Ishikawa (cell line): ENCODE measurements at regions not wholly inside any gene's neighbourhood (a gene's known extent, or its start where the extent isn't known, plus 50 kb on each side); places are given as distances from the start of the nearest gene placed in this dataset.

ENCODE experiments used
- CEBPB ChIP-seq: IDR thresholded peaks from 2 replicates; pipeline ENCODE4 v1.6.1; 2012
- CREB1 ChIP-seq: IDR thresholded peaks from 2 replicates; pipeline ENCODE4 v1.6.1; 2012; ENCODE audit warnings: low read depth
- EP300 ChIP-seq: IDR thresholded peaks from 2 replicates; pipeline ENCODE4 v1.6.1; 2012; ENCODE audit warnings: borderline replicate concordance
- FOXM1 ChIP-seq: IDR thresholded peaks from 2 replicates; pipeline ENCODE4 v1.6.1; 2012; ENCODE audit warnings: low read depth, borderline replicate concordance
- MAX ChIP-seq: IDR thresholded peaks from 2 replicates; pipeline ENCODE4 v1.6.1; 2012
- RAD21 ChIP-seq: IDR thresholded peaks from 2 replicates; pipeline ENCODE4 v1.6.1; 2012; ENCODE audit warnings: low read depth
- REST ChIP-seq: IDR thresholded peaks from 2 replicates; pipeline ENCODE4 v1.6.1; 2012; ENCODE audit warnings: low read depth, mild to moderate bottlenecking
- TAF1 ChIP-seq: IDR thresholded peaks from 2 replicates; pipeline ENCODE4 v1.6.1; 2012; ENCODE audit warnings: low read depth, mild to moderate bottlenecking
- TCF12 ChIP-seq: IDR thresholded peaks from 2 replicates; pipeline ENCODE4 v1.6.1; 2012; ENCODE audit warnings: low read depth
- TEAD4 ChIP-seq: IDR thresholded peaks from 2 replicates; pipeline ENCODE4 v1.6.1; 2012
- YY1 ChIP-seq: IDR thresholded peaks from 2 replicates; pipeline ENCODE4 v1.6.1; 2012; ENCODE audit warnings: low read depth

GRCh38 chrX:34839451-34839850 is 103.1 kb upstream of the FAM47B start:
- TF ChIP-seq TAF1 (no peak), TCF12 (no peak), YY1 (no peak), REST (no peak), FOXM1 (no peak), CEBPB (no peak), RAD21 (no peak), EP300 (no peak), TEAD4 (no peak), CREB1 (no peak), MAX (no peak)
